Activated CD4-positive, CD25-positive, alpha-beta regulatory T cell treated with anti-CD3 and anti-CD28 coated beads, Interleukin-2, amount 50 U/mL, for 72 hours (primary cell): ENCODE measurements at regions not wholly inside any gene's neighbourhood (a gene's known extent, or its start where the extent isn't known, plus 50 kb on each side); places are given as distances from the start of the nearest gene placed in this dataset.
"Not testable (repeated sequence)": the region's sequence is repeated elsewhere in the genome, so short reads cannot be mapped to it uniquely, and the experiment has no call there.

Experiments
- DNase-seq: peaks from one replicate; pipeline ENCODE4 v3.0.0; 2021

- DNase-seq: no peak
Observed at GRCh38 chr4:170526471-170526870, 436.7 kb upstream of the AADAT start.

GRCh38 chr4:170522427-170522970 is 432.7 kb upstream of the AADAT start:
- DNase-seq: no peak

- DNase-seq: no peak
Observed at GRCh38 chr4:170497689-170498088, 407.9 kb upstream of the AADAT start.

GRCh38 chr4:170497112-170497511 is 407.4 kb upstream of the AADAT start:
- no peak for DNase-seq

GRCh38 chr4:170491981-170492380 is 402.2 kb upstream of the AADAT start:
- no peak for DNase-seq

- DNase-seq: no peak
Observed at GRCh38 chr4:170476351-170476750, 386.6 kb upstream of the AADAT start.

- DNase-seq: no peak
Observed at GRCh38 chr4:170465429-170465828, 375.7 kb upstream of the AADAT start.

- no peak for DNase-seq
Observed at GRCh38 chr4:170464614-170465197, 374.9 kb upstream of the AADAT start.

- DNase-seq: no peak
Observed at GRCh38 chr4:170446782-170447181, 357.0 kb upstream of the AADAT start.

GRCh38 chr4:170441146-170441545 is 351.4 kb upstream of the AADAT start:
- DNase-seq: not testable (repeated sequence)

GRCh38 chr4:170428929-170429328 is 339.2 kb upstream of the AADAT start:
- DNase-seq: no peak

- DNase-seq: no peak
Observed at GRCh38 chr4:170425521-170426143, 335.9 kb upstream of the AADAT start.

GRCh38 chr4:170425040-170425439 is 335.3 kb upstream of the AADAT start:
- no peak for DNase-seq

GRCh38 chr4:170423137-170423536 is 333.4 kb upstream of the AADAT start:
- no peak for DNase-seq

- no peak for DNase-seq
Observed at GRCh38 chr4:170420255-170420693, 330.5 kb upstream of the AADAT start.

GRCh38 chr4:170414961-170415360 is 325.2 kb upstream of the AADAT start:
- no peak for DNase-seq

GRCh38 chr4:170414360-170414759 is 324.6 kb upstream of the AADAT start:
- no peak for DNase-seq

- DNase-seq: no peak
Observed at GRCh38 chr4:170413951-170414350, 324.2 kb upstream of the AADAT start.

GRCh38 chr4:170400361-170400760 is 310.6 kb upstream of the AADAT start:
- no peak for DNase-seq

- DNase-seq: no peak
Observed at GRCh38 chr4:170399581-170400293, 310.0 kb upstream of the AADAT start.

- DNase-seq: no peak
Observed at GRCh38 chr4:170398218-170398617, 308.5 kb upstream of the AADAT start.

GRCh38 chr4:170395773-170396172 is 306.0 kb upstream of the AADAT start:
- no peak for DNase-seq

GRCh38 chr4:170391066-170391740 is 301.4 kb upstream of the AADAT start:
- DNase-seq: no peak
